ENCODE measurements at regions not wholly inside any gene's neighbourhood (a gene's known extent, or its start where the extent isn't known, plus 50 kb on each side); places are given as distances from the start of the nearest gene placed in this dataset.

DNA sequence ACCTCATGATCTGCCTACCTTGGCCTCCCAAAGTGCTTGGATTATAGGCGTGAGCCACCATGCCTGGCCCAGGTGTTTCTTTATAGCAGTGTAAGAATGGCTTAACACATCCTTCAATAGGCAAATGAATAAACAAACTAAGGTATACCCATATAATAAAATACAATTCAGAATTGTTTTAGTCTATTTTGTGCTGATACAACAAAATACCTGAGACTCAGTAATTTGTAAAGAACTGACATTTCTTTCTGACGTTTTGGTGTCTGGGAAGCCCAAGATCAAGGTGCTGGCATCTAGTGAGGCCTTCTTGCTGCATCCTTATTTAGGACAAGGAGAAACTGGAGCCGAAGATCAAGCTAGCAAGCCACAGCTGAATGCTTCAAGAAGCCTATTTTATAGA, 1372.1 kb upstream of the DDX18 start:
- ChIA-PET RAD21 (ENCODE audit: unreplicated experiment) (no interaction called here), POLR2A (no interaction called here), SMC1A (ENCODE audit: uncharacterized antibody, unreplicated experiment) (no interaction called here), CTCF (no interaction called here)
- TF ChIP-seq ZNF622 (IDR thresholded peaks at IDR 0.05) (no peak), USF1 (IDR thresholded peaks at IDR 0.05; ENCODE audit: borderline replicate concordance, extremely low read length, insufficient read depth, low read depth, low read length) (no peak), NFYB (IDR thresholded peaks at IDR 0.05; ENCODE audit: insufficient read depth, low read depth, low read length) (no peak), MEF2B (IDR thresholded peaks at IDR 0.05; ENCODE audit: partially characterized antibody, poor library complexity, severe bottlenecking) (no peak), MXI1 (IDR thresholded peaks at IDR 0.05; ENCODE audit: low read depth, low read length) (no peak), CHD4 (IDR thresholded peaks at IDR 0.05) (no peak), SMARCA5 (IDR thresholded peaks at IDR 0.05) (no peak), PAX5 (IDR thresholded peaks at IDR 0.05; ENCODE audit: borderline replicate concordance, low read depth, low read length) (no peak), SMAD1 (IDR thresholded peaks at IDR 0.05; ENCODE audit: low read depth, partially characterized antibody) (no peak), HDAC2 (IDR thresholded peaks at IDR 0.05) (no peak), YY1 (IDR thresholded peaks at IDR 0.05; ENCODE audit: low read depth, low read length) (no peak)
- TF ChIP-seq, protein P1, sequence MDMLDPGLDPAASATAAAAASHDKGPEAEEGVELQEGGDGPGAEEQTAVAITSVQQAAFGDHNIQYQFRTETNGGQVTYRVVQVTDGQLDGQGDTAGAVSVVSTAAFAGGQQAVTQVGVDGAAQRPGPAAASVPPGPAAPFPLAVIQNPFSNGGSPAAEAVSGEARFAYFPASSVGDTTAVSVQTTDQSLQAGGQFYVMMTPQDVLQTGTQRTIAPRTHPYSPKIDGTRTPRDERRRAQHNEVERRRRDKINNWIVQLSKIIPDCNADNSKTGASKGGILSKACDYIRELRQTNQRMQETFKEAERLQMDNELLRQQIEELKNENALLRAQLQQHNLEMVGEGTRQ (IDR thresholded peaks at IDR 0.05; ENCODE audit: borderline replicate concordance, low read depth, low read length) = no peak
- TF ChIP-seq, protein P2, sequence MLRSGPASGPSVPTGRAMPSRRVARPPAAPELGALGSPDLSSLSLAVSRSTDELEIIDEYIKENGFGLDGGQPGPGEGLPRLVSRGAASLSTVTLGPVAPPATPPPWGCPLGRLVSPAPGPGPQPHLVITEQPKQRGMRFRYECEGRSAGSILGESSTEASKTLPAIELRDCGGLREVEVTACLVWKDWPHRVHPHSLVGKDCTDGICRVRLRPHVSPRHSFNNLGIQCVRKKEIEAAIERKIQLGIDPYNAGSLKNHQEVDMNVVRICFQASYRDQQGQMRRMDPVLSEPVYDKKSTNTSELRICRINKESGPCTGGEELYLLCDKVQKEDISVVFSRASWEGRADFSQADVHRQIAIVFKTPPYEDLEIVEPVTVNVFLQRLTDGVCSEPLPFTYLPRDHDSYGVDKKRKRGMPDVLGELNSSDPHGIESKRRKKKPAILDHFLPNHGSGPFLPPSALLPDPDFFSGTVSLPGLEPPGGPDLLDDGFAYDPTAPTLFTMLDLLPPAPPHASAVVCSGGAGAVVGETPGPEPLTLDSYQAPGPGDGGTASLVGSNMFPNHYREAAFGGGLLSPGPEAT (IDR thresholded peaks at IDR 0.05; ENCODE audit: low read depth) = no peak
- TF ChIP-seq, protein P3, sequence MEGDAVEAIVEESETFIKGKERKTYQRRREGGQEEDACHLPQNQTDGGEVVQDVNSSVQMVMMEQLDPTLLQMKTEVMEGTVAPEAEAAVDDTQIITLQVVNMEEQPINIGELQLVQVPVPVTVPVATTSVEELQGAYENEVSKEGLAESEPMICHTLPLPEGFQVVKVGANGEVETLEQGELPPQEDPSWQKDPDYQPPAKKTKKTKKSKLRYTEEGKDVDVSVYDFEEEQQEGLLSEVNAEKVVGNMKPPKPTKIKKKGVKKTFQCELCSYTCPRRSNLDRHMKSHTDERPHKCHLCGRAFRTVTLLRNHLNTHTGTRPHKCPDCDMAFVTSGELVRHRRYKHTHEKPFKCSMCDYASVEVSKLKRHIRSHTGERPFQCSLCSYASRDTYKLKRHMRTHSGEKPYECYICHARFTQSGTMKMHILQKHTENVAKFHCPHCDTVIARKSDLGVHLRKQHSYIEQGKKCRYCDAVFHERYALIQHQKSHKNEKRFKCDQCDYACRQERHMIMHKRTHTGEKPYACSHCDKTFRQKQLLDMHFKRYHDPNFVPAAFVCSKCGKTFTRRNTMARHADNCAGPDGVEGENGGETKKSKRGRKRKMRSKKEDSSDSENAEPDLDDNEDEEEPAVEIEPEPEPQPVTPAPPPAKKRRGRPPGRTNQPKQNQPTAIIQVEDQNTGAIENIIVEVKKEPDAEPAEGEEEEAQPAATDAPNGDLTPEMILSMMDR (IDR thresholded peaks at IDR 0.05 in 2 of 3, conservative IDR thresholded peaks at IDR 0.05 in 1 of 3; ENCODE audit: control insufficient read depth in 2 of 3, extremely low read depth in 1 of 3, insufficient read depth in 1 of 3, low read depth in 3 of 3, low read length in 3 of 3) = no peak
- DNase-seq (ENCODE audit: low read depth, low spot score) (no peak), FAIRE-seq (no peak), ATAC-seq (no peak)
- Histone ChIP-seq H2AFZ (ENCODE audit: control insufficient read depth, low read depth, low read length) (no peak overlapping the region), H3K36me3 (ENCODE audit: control insufficient read depth in 2 of 2, insufficient read depth in 2 of 2, low read length in 1 of 2) (no peaks in the 10 kb centered on the region), H3K27me3 (replicated peaks in 1 of 2; ENCODE audit: control insufficient read depth in 2 of 2, insufficient read depth in 2 of 2, low read length in 1 of 2) (no peaks in the 10 kb centered on the region), H3K27ac (ENCODE audit: control insufficient read depth, insufficient read depth) (no peak overlapping the region), H4K20me1 (ENCODE audit: control insufficient read depth, insufficient read depth) (no peaks in the 10 kb centered on the region), H3K4me3 (no peak overlapping the region), H3K4me2 (ENCODE audit: control insufficient read depth, insufficient read depth) (no peak overlapping the region), H3K4me1 (ENCODE audit: control insufficient read depth, insufficient read depth, low read length) (no peaks in the 10 kb centered on the region), H3K9me3 (replicated peaks; ENCODE audit: control insufficient read depth, insufficient read depth, low read length) (no peaks in the 10 kb centered on the region; the same call in 2 of the 3 replicates), H3K79me2 (ENCODE audit: control insufficient read depth, insufficient read depth, low read length) (no peaks in the 10 kb centered on the region), H3K9ac (ENCODE audit: control insufficient read depth, insufficient read depth, low read length) (no peak overlapping the region)
- in situ Hi-C loops (cut with MboI) (no loop called here), intact Hi-C loops (cut with micrococcal nuclease; ENCODE audit: unreplicated experiment) (no loop called here)
- WGBS (ENCODE audit: insufficient coverage, insufficient replicate concordance, low lambda C conversion rate, missing lambda C conversion rate) = 0% methylated on average over 3 of the region's 3 CpGs
- BruUV-seq (replicated peaks) = no TSS peak

All from GM12878 (cell line).